HG03442 (cell line): ENCODE measurements at regions not wholly inside any gene's neighbourhood (a gene's known extent, or its start where the extent isn't known, plus 50 kb on each side); places are given as distances from the start of the nearest gene placed in this dataset.

Experiments
- ATAC-seq: cut with Tn5 transposase; IDR thresholded peaks from one replicate; pipeline ENCODE4 v1.9.1; 2021; ENCODE audit warnings: mild to moderate bottlenecking, moderate library complexity; ENCODE audit not compliant: unreplicated experiment

DNA sequence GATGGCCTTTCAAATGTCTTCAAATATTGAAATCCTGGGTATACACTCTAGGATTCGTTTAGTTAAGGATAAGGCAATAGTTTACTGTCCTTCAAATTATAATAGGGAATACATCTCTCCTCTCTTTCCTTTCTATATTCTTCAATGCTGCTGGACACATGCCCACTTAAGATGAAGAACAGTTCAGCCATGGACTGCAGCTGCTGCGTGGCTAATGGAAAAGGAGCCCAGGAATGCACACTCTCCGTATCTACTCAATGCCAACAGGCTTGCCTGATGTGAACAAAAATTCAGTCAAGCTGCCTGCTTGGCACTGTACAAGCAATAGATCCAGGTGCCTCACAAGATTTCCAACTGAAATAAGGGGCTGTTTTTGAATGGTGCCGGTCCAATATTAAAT is 321.2 kb upstream of the LYPLAL1 start:
- ATAC-seq = no peak

GRCh38 chr1:218863987-218864386 is 309.7 kb upstream of the LYPLAL1 start:
- no peak for ATAC-seq

DNA sequence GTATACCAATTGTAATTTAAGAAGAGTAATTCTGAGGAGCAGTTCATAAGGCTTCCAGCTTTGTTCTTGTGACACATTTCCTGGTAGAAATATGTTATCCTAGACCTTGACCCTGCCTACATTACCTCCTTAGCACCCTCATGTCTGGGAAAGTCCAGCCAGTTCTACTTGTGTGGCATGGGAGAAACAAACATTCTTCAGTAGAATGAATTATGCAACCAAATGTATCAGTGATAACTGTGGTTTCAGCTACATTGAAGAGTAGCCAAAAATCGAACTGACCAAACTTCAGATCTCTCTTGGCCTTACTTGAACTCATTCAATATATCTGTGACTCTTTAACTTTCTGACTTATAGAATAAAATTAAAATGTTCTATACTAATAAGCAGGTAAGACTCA is 308.1 kb upstream of the LYPLAL1 start:
- no peak for ATAC-seq

DNA sequence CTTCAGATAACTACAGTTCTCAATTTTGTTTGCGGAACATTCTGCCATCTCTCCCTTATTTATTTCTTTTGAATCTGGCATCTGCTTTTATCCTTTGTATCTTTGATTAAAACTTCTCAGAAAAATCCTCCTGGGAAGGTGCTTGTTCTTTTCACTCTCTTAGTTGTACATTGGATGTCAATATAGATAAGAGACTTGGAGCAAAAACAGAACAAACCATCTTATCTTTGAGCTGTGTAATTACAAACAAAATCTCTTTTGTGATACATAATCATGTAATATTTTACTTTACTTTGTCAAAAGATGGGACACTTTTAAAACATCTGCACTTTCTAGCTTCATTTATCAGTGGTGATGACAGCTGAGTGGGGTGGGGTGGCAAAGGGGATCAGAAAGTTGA is 307.2 kb upstream of the LYPLAL1 start:
- no peak for ATAC-seq

GRCh38 chr1:218867066-218867465 is 306.6 kb upstream of the LYPLAL1 start:
- no peak for ATAC-seq

DNA sequence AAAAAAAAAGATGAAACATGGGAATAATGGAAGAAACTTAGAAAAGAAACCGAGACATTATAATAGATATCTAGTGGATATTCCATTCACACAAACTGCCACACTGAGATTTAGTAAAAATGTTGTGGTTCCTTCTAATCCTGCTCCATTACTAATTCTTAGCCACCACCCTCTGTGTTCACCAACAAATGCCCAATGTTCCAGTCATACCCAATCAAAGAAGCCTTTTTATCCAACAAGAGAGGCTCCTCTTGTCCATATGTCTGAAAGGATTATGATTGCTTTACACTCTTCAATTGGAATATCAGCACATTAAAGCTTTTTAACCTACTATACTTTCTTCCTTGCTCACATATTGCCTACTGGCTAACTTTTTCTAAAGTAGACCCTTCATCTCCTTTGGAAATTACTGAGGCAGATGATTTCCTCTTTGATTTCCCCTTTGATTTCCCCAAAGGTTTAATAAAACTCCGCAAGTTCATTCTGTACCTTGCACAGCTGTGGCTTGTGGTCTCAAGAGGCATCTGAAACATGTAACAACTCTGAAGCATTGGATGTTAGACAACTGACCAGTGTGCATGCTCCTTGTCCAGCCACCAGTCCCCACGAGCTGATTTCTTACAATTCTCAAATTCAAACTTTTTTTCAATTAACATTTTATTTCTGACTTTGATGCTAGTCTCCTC is 305.6 kb upstream of the LYPLAL1 start:
- ATAC-seq = no peak

DNA sequence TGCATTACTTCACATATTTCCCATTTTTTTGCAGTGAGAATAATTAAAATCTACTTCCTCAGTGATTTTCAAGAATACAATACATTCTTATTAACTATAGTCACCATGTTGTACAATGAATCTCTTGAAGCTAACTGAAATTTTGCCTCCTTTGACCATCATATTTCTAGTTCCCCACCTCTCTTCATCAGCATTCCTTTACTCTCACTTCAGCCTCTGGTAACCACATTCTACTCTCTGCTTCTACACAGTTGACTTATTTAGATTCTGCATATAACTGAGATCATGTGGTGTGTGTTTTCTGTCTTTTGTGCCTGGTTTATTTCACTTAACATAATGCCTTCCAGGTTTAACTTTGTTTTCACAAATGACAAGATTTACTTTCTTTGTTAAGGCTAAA is 304.4 kb upstream of the LYPLAL1 start:
- no peak for ATAC-seq

DNA sequence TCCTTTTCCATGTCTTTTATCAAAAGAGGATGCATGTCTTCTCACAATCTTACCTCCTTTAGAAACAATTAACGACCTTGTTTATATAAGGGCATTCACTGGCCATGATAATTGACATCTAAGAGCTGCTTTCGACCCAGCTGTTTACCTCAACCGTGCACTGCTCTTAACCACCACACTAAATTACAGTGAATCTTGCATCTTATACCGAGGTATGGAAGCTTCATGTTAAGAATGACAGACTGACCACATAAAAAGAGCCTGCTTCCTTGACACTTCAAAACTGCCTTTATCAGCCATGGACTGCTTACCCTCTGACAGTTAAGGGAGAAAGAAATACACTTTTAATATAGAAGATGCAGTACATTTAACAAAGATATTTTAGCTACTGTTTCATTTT is 301.7 kb upstream of the LYPLAL1 start:
- no peak for ATAC-seq

DNA sequence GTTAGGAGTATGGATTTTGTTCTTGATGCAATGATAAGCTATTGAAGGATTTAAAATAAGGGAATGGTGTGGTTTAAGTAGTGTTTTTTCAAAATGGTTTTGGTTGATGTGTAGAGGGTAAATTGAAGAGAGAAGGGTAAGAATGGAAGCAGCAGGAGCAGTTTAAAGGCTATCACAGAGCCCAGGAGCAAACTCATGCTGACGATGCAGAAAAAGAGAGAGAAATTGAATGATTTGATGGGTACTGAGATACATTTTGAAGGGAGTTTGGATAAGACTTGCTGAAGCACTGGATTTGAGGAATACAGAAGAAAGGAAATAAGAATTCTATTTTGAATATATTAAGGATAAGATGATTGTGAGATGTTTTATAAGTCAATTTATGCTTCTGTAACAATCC is 300.8 kb upstream of the LYPLAL1 start:
- ATAC-seq = no peak

GRCh38 chr1:218874313-218874712 is 299.4 kb upstream of the LYPLAL1 start:
- no peak for ATAC-seq

DNA sequence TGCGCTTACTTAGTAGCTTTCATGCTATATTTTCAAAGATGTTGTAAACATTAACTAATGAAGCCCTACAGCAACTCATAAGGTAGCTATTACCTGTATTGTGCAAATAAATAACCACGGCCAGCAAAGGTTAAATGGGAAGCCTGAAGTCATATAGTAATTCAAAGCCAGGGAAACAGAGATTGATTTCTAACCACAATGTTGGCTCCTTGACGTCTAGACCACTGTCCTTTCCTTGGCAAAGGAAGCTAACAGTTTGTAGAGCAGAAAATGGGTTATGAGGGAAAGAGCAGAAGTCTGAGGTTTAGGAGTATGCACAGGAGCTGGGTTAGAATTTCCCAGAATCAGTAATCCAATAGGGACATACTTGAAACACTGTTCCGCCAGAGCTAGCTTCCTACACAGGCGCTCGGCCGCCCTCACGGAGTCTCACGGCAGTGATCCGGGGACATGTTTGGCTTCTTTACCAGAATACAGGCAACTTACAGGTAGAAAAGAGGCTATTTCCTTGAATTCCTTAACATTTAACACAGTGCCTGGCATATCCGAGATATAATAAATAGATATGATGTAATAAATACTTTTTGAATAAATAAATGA is 298.8 kb upstream of the LYPLAL1 start:
- no peak for ATAC-seq

DNA sequence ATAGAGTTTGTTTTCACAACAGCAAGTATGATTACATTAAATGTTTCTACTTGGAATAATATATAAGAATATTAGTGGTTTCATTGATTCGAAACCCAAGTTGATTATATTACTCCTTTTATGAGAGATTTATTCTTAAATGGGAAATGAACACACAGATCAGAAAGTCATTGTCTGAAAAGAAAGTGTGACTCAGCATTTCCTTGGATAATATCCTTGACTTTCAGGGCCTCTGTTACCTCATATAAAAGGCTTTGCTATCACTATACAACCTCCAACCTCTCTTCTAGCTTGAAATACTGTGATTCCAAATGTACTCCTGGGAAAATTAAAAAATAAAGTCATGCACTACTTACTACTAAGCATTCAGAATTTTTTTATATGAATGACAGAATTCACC is 295.3 kb upstream of the LYPLAL1 start:
- ATAC-seq = no peak

DNA sequence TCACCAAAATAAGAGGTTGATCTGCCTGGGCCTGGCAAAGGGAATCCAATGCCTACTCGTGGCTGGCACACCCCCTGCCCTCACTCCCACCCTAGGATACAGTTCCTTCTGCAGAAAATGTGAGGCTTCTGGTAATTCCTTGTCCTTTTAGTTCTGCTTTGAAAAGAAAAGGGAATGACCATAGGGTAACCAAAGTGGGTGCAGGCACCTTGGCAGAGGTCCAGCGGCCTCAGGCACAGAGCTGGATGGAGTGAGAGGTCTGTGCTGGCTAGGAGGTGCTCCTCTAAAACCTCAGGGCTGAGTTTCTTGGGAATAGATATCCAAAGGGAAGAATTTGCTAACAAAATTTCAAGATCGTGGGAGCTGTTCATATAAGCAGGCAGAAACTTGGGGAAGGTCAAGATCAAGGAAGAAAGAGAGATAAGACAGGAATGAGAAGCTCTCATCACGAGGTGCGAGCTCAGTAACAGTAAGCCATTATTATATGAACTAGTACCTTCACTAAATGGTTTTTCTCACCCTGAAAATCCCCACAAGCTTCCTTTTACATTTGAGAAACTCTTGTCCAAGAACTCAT is 293.1 kb upstream of the LYPLAL1 start:
- ATAC-seq = no peak

- ATAC-seq = no peak
Observed at GRCh38 chr1:218882454-218882853, 291.2 kb upstream of the LYPLAL1 start.

DNA sequence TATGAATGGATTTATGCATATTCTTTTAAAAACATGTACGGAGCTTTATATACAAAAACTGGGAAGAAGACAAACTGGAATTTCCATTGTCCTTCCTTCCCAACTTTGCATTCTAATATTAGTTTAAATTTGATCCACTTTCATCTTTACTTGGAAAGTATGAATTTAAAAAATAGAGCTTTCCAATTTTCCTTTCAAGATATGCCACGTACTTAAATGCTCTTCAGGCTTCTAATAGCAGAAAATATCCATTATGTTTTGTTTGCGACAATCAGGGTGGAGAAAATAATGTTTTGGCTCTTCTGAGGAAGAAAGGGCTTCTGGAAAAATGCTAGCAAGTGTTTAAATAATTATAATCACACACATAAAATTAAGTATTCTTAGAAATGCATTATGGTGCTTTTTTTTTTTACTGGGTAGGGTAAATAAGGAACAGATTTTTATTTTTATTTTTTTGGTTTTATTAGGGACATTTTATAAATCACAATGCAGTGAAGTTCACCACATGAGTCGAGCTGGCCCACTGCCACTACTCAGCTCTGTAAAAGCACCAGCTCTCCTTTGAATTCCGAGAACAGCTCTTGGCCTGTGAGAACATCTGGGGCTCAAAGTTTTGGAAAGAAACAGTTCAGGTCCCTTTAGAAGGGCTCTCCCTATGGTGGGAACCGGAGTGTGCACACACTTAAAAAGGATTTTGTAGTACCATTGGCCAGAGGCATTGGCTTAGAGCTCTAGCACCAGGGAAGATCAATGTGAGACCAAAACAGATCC is 287.4 kb upstream of the LYPLAL1 start:
- ATAC-seq = no peak

- no peak for ATAC-seq
Observed at GRCh38 chr1:218887141-218887925, 286.3 kb upstream of the LYPLAL1 start.

- ATAC-seq = no peak
Observed at GRCh38 chr1:218890451-218890850, 283.2 kb upstream of the LYPLAL1 start.

DNA sequence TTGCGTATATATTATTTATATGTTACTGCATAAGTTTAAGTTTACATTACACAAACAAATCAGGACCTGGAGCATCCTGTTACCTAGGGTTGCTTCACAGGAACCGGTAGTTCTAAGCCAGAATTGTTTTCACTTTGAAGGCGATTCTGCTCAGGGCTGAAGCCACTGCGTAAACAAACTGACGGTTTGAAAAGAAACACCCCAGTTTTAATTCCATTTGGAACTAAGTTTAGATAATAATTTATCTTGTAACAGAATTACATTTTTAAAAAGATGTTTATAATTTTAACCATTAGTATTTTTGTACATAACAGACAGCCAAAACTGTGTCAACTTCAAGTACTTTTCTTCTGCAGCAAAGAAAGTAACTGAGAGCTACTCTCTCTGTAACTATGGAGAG is 282.1 kb upstream of the LYPLAL1 start:
- no peak for ATAC-seq

DNA sequence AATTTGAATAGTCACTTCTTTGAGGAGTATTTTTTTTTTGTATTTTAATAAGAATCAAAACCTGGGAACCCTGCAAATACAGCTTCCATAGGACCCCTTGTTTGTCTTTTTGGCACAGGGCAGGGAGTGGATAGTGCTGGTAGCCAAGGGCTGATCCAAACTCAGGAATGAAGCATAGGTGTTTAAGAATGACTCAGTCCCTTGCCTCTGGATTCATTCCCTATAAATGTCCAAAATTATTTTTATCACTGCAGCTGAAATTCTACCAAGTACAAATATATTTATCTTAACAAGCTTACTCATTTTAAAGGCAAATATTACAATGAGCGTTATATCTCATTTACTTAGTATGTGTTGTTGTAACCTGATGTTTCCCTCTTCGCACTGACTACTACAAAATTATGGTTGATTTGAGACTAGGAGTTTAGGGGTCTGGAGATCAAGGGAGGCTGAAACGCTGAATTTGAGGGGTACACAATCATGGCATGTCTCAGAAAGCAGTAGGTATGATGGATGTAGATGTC is 278.6 kb upstream of the LYPLAL1 start:
- ATAC-seq = no peak

GRCh38 chr1:218896202-218896601 is 277.5 kb upstream of the LYPLAL1 start:
- no peak for ATAC-seq

DNA sequence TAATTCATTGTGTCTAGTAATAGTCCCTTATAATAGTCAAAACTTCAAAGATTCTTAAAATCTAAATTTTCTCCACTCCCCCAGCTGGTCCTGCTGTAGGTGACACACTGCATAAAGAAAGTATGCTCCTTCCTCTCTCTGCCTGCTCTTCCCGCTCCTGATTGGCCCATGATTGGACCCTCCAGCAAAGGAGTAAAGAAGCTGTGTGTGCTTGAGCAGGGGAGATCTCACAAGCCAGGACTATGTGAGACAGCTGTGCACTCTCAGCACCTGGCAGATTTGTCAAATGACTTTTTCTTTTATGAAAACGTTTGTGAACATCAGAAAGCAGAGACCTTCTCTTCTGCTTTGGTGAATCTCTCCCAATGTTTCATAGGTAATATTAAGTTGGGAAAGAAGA is 274.8 kb upstream of the LYPLAL1 start:
- no peak for ATAC-seq
